HepG2 (cell line): ENCODE measurements at regions not wholly inside any gene's neighbourhood (a gene's known extent, or its start where the extent isn't known, plus 50 kb on each side); places are given as distances from the start of the nearest gene placed in this dataset.

ENCODE experiments used
- CREM ChIP-seq, 2 experiments: sonication (generic) in 1 of 2; formaldehyde crosslinking in 1 of 2; IDR thresholded peaks; 2 replicates each; pipeline versions ENCODE4 v1.4.0 to v1.6.1; 2016 to 2020; ENCODE audit warnings: antibody characterized with exemption in 1 of 2, mild to moderate bottlenecking in 1 of 2, missing genetic modification reagents in 1 of 2
- HDAC2 ChIP-seq: sonication (generic); formaldehyde crosslinking; IDR thresholded peaks from 2 replicates; pipeline ENCODE4 v1.4.0; 2020; ENCODE audit warnings: missing genetic modification reagents
- KAT2B ChIP-seq: fragments of 150-350 bp; IDR thresholded peaks from 2 replicates; pipeline ENCODE4 v1.6.1; 2014; ENCODE audit warnings: low read depth, low read length, borderline replicate concordance
- NFRKB ChIP-seq: fragments of 450-650 bp; IDR thresholded peaks from 2 replicates; pipeline ENCODE4 v1.6.1; 2017
- POLR2AphosphoS5 ChIP-seq: IDR thresholded peaks from 2 replicates; pipeline ENCODE4 v1.6.1; 2012; ENCODE audit warnings: low read depth, low read length
- RAD21 ChIP-seq: fragments of 450-650 bp; formaldehyde crosslinking; IDR thresholded peaks from 2 replicates; pipeline ENCODE4 v1.5.0; 2020; ENCODE audit warnings: mild to moderate bottlenecking
- TBX3 ChIP-seq: fragments of 450-650 bp; IDR thresholded peaks from 2 replicates; pipeline ENCODE4 v1.6.1; 2017; ENCODE audit warnings: antibody characterized with exemption, mild to moderate bottlenecking, inconsistent platforms, borderline replicate concordance
- YY1 ChIP-seq: IDR thresholded peaks from 2 replicates; pipeline ENCODE4 v1.6.1; 2011; ENCODE audit warnings: low read length, low read depth, moderate library complexity, mild to moderate bottlenecking; ENCODE audit not compliant: insufficient read depth, insufficient replicate concordance
- ZNF10 ChIP-seq: sonication (generic); formaldehyde crosslinking; IDR thresholded peaks from 2 replicates; pipeline ENCODE4 v1.4.0; 2020; ENCODE audit warnings: mild to moderate bottlenecking, low read depth, missing genetic modification reagents, borderline replicate concordance
- ZNF232 ChIP-seq: sonication (generic); formaldehyde crosslinking; IDR thresholded peaks from 2 replicates; pipeline ENCODE4 v1.4.0; 2020; ENCODE audit warnings: missing genetic modification reagents, borderline replicate concordance
- ZNF326 ChIP-seq: sonication (generic); formaldehyde crosslinking; IDR thresholded peaks from 2 replicates; pipeline ENCODE4 v1.4.0; 2020; ENCODE audit warnings: missing genetic modification reagents, borderline replicate concordance
- TF ChIP-seq, protein P1 (sequence below): sonication (generic); formaldehyde crosslinking; IDR thresholded peaks from 2 replicates; pipeline ENCODE4 v1.5.0; 2020; ENCODE audit warnings: mild to moderate bottlenecking, missing genetic modification reagents, moderate library complexity
- TF ChIP-seq, protein P2 (sequence below): sonication (generic); formaldehyde crosslinking; IDR thresholded peaks from 2 replicates; pipeline ENCODE4 v1.4.0; 2020; ENCODE audit warnings: missing genetic modification reagents

DNA sequence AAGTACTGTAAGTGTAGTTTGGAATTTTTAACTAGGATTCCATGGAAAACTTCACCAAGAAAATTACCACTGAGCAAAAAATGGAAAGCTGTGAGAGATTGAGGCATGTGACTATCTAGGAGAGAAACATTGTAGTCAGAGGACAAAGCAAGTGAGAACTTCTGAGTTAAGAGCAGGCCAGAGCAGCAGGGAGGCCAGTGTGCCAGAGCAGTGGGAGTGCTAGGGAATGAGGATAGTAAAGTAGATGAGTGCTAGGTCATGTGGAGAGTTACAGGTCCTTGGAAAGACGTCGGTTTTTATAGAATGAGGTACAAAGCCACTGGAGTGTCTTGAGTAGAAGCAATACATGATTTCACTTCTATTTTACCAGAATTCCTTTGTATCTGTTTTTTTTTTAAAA is 52.7 kb upstream of the FAT4 start:
- TF ChIP-seq TBX3 = no peak
- TF ChIP-seq KAT2B = no peak
- TF ChIP-seq, protein P1, sequence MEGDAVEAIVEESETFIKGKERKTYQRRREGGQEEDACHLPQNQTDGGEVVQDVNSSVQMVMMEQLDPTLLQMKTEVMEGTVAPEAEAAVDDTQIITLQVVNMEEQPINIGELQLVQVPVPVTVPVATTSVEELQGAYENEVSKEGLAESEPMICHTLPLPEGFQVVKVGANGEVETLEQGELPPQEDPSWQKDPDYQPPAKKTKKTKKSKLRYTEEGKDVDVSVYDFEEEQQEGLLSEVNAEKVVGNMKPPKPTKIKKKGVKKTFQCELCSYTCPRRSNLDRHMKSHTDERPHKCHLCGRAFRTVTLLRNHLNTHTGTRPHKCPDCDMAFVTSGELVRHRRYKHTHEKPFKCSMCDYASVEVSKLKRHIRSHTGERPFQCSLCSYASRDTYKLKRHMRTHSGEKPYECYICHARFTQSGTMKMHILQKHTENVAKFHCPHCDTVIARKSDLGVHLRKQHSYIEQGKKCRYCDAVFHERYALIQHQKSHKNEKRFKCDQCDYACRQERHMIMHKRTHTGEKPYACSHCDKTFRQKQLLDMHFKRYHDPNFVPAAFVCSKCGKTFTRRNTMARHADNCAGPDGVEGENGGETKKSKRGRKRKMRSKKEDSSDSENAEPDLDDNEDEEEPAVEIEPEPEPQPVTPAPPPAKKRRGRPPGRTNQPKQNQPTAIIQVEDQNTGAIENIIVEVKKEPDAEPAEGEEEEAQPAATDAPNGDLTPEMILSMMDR (CRISPR knock-in tag) = no peak
- TF ChIP-seq ZNF232 (CRISPR knock-in tag) = no peak
- no peak for TF ChIP-seq YY1
- TF ChIP-seq ZNF10 (CRISPR knock-in tag) = no peak
- no peak for TF ChIP-seq NFRKB
- TF ChIP-seq RAD21 (CRISPR knock-in tag) = no peak
- TF ChIP-seq POLR2AphosphoS5 = no peak
- TF ChIP-seq HDAC2 = no peak
- no peak for TF ChIP-seq CREM (IDR thresholded peaks at IDR 0.05)
- no peak for TF ChIP-seq CREM (CRISPR knock-in tag; IDR thresholded peaks at IDR 0.05)
- TF ChIP-seq, protein P2, sequence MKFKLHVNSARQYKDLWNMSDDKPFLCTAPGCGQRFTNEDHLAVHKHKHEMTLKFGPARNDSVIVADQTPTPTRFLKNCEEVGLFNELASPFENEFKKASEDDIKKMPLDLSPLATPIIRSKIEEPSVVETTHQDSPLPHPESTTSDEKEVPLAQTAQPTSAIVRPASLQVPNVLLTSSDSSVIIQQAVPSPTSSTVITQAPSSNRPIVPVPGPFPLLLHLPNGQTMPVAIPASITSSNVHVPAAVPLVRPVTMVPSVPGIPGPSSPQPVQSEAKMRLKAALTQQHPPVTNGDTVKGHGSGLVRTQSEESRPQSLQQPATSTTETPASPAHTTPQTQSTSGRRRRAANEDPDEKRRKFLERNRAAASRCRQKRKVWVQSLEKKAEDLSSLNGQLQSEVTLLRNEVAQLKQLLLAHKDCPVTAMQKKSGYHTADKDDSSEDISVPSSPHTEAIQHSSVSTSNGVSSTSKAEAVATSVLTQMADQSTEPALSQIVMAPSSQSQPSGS = no peak
- no peak for TF ChIP-seq ZNF326 (CRISPR knock-in tag)
